RWPE2 (cell line): ENCODE measurements at regions not wholly inside any gene's neighbourhood (a gene's known extent, or its start where the extent isn't known, plus 50 kb on each side); places are given as distances from the start of the nearest gene placed in this dataset.

Source experiments
- ATAC-seq: fragments of 200-7000 bp; cut with Tn5 transposase; 3 replicates; pipeline ENCODE4 v1.9.1; 2021; ENCODE audit warnings: low read depth
- DNase-seq: peaks from one replicate; pipeline ENCODE4 v3.0.0-alpha.2; 2020; ENCODE audit warnings: low spot score
- H3K27ac ChIP-seq: fragments of 450-650 bp; 2 replicates; pipeline ENCODE4 v1.5.1; 2017; ENCODE audit warnings: mild to moderate bottlenecking; ENCODE audit not compliant: poor library complexity, severe bottlenecking
- H3K27me3 ChIP-seq: fragments of 250-450 bp; sonication (Bioruptor Pico); 2 replicates; pipeline ENCODE4 v1.5.1; 2021; ENCODE audit warnings: mild to moderate bottlenecking, moderate library complexity; ENCODE audit not compliant: insufficient read depth, poor library complexity, severe bottlenecking
- H3K36me3 ChIP-seq: fragments of 250-450 bp; sonication (Bioruptor Pico); 2 replicates; pipeline ENCODE4 v1.5.1; 2020; ENCODE audit warnings: low read depth, mild to moderate bottlenecking, moderate library complexity
- H3K4me1 ChIP-seq: fragments of 250-450 bp; sonication (Bioruptor Pico); 2 replicates; pipeline ENCODE4 v1.5.1; 2021; ENCODE audit warnings: mild to moderate bottlenecking, moderate library complexity; ENCODE audit not compliant: insufficient read depth, poor library complexity, severe bottlenecking
- H3K4me3 ChIP-seq: fragments of 250-450 bp; sonication (Bioruptor Pico); 2 replicates; pipeline ENCODE4 v1.5.1; 2021; ENCODE audit warnings: mild to moderate bottlenecking, moderate library complexity; ENCODE audit not compliant: severe bottlenecking
- H3K9me3 ChIP-seq: fragments of 250-450 bp; sonication (Bioruptor Pico); 2 replicates; pipeline ENCODE4 v1.5.1; 2021; ENCODE audit warnings: mild to moderate bottlenecking, moderate library complexity; ENCODE audit not compliant: severe bottlenecking
- TF ChIP-seq, protein P1 (sequence below): fragments of 450-650 bp; IDR thresholded peaks from one replicate; pipeline ENCODE4 v1.5.1; 2017; ENCODE audit warnings: mild to moderate bottlenecking, moderate library complexity; ENCODE audit not compliant: poor library complexity, severe bottlenecking

DNA sequence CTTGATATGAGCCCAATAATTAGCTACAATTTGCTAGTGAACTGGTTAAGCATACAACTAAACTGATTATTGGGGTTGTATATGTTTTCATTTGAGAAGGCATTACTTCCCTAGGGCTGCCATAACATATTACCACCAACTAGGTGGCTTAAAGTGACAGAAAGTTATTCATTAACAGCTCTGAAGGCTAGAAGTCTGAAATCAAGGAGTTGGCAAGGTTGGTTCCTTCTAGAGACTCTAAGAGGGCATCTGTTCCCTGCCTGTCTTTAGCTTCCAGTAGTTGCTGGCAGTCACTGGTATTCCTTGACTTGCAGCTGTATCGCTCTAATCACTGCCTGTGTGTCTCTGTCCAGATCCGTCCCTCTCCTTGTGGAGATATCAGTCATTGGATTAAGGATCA, 86.3 kb downstream of the LHX9 start:
- no peaks in the 10 kb centered on the region for H3K36me3 ChIP-seq
- no peak overlapping the region for H3K4me3 ChIP-seq
- no peaks in the 10 kb centered on the region for H3K27me3 ChIP-seq

DNA sequence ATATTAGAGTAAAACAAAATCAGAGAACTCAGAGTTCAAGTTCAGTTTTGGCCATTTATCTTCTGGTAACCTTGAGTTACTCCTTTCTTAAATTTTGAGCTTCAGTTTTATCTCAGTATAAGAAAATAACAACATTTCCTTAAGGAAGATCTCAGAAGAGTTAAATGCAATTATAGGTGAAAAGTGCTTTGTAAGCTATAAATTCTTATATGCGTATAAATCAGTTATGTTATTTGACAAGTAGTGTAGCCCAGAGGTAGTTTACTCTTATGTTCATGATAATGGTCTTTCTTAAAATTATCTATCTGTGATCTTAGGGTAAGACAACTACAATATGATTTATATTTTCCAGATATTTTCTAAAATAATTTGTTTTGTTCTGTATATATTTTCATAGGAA, 89.8 kb downstream of the LHX9 start:
- H3K36me3 ChIP-seq = no peaks in the 10 kb centered on the region
- H3K4me3 ChIP-seq = no peak overlapping the region
- no peak overlapping the region for H3K27ac ChIP-seq
- H3K4me1 ChIP-seq = no peaks in the 10 kb centered on the region
- TF ChIP-seq, protein P1, sequence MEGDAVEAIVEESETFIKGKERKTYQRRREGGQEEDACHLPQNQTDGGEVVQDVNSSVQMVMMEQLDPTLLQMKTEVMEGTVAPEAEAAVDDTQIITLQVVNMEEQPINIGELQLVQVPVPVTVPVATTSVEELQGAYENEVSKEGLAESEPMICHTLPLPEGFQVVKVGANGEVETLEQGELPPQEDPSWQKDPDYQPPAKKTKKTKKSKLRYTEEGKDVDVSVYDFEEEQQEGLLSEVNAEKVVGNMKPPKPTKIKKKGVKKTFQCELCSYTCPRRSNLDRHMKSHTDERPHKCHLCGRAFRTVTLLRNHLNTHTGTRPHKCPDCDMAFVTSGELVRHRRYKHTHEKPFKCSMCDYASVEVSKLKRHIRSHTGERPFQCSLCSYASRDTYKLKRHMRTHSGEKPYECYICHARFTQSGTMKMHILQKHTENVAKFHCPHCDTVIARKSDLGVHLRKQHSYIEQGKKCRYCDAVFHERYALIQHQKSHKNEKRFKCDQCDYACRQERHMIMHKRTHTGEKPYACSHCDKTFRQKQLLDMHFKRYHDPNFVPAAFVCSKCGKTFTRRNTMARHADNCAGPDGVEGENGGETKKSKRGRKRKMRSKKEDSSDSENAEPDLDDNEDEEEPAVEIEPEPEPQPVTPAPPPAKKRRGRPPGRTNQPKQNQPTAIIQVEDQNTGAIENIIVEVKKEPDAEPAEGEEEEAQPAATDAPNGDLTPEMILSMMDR = no peak
- no peak for ATAC-seq
- DNase-seq = no peak
- no peaks in the 10 kb centered on the region for H3K27me3 ChIP-seq
- no peaks in the 10 kb centered on the region for H3K9me3 ChIP-seq

More for the DNA sequence above, 86.3 kb downstream of the LHX9 start:
- DNase-seq = no peak
- no peaks in the 10 kb centered on the region for H3K4me1 ChIP-seq
- no peak for ATAC-seq
- H3K9me3 ChIP-seq = no peaks in the 10 kb centered on the region
- TF ChIP-seq, protein P1 = no peak
- no peak overlapping the region for H3K27ac ChIP-seq

DNA sequence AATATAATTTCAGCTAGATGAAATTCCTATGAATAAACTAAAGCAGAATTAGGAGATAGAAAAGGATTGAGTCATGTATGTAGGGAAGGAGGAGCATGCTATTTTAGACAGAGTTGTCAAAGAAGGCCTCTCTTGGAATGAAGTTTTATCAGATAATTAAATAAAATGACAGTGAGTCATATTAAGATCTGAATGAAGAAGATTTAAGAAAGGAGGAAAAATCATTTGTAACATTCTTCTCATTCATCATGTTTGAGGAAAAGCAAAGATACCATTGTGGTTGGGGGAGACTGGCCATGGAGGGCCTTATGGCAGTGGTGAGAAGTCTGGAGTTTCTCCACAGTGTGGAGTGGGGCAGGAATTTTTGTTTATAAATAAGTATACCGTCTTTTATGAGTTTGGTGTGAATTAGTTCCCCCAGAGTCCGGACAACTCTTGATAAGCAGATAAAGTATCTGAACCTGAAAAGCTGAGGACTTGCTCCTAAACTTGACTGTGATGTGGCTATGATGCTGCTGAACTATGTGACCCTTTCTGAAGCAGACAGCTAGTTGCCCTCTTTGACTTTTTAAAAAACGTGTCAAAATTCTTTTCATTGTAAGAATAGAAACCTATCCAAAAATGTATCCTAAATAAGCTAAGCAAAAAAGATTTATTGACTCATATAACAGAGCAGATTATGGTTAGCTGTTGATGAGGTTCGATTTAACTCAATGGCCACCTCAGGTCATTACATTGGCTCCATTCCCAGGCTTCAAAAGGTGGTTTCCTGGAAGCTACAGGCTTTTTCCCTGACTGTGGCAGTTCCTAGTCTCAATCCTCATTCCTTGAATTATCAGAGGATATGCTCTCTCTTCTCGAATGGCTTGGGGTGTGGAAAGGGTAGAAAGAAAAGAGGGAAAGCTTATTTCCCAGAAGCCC, 90.8 kb downstream of the LHX9 start:
- no peak overlapping the region for H3K4me3 ChIP-seq
- no peaks in the 10 kb centered on the region for H3K27me3 ChIP-seq
- H3K36me3 ChIP-seq = no peaks in the 10 kb centered on the region
- no peak overlapping the region for H3K27ac ChIP-seq
- no peak for ATAC-seq
- TF ChIP-seq, protein P1 = no peak
- H3K9me3 ChIP-seq = no peaks in the 10 kb centered on the region
- H3K4me1 ChIP-seq = no peaks in the 10 kb centered on the region
- DNase-seq = no peak

DNA sequence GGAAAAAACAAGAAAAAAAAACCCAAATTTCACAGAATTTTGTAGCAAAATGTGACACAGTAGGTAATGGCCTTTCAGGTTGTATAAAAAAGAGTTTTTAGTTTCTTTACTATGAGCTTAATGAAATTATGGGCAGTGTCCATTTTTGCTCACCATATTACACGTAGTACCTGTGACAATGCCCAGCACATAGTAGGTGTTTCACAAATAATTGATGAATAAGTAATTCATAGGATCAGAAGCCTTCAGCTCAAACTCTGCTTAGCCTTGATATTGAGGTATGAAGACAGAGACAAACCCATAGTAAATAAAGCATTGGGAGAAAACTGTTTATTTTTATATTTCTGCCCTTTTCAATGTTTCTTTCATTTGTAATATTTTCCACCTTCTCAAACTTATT, 97.2 kb downstream of the LHX9 start:
- DNase-seq (no peak), ATAC-seq (no peak)
- no peak overlapping the region for H3K4me3 ChIP-seq
- TF ChIP-seq, protein P1 = no peak
- H3K4me1 ChIP-seq = peaks cover 13% of the 10 kb centered on the region
- no peaks in the 10 kb centered on the region for H3K9me3 ChIP-seq
- no peaks in the 10 kb centered on the region for H3K36me3 ChIP-seq
- H3K27me3 ChIP-seq = no peaks in the 10 kb centered on the region
- H3K27ac ChIP-seq = no peak overlapping the region

DNA sequence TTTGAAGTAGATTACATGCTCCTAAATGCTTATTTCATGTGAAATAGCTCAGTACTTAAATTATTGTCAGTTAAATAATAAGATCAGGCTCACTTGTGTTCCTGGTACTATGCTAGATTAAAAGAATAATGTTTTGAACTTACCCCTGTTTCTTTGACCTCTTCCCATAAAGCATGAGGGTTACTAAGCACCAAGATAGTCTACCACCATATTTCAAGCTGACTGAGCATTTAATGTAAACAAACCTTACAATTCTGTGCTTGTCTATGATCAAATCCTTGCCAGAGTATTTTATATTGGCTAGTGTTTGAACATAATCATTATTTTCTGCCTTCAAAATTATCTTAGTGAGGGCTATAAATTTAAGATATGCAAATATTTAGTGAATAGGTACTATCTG, 98.1 kb downstream of the LHX9 start:
- no peak overlapping the region for H3K4me3 ChIP-seq
- no peak for ATAC-seq
- TF ChIP-seq, protein P1 = no peak
- no peaks in the 10 kb centered on the region for H3K36me3 ChIP-seq
- H3K4me1 ChIP-seq = peaks cover 14% of the 10 kb centered on the region
- DNase-seq = no peak
- H3K27me3 ChIP-seq = no peaks in the 10 kb centered on the region
- H3K9me3 ChIP-seq = no peaks in the 10 kb centered on the region
- no peak overlapping the region for H3K27ac ChIP-seq
